Mesodermal cell (in vitro differentiated cells): ENCODE measurements at regions not wholly inside any gene's neighbourhood (a gene's known extent, or its start where the extent isn't known, plus 50 kb on each side); places are given as distances from the start of the nearest gene placed in this dataset.

Experiments used
- H3K27ac ChIP-seq: 2 replicates; pipeline ENCODE4 v1.7.0; 2013; ENCODE audit warnings: mild to moderate bottlenecking, low read depth, low read length, moderate library complexity; ENCODE audit not compliant: severe bottlenecking
- H3K36me3 ChIP-seq: 2 replicates; pipeline ENCODE4 v1.7.1; 2013; ENCODE audit warnings: mild to moderate bottlenecking, low read length, moderate library complexity; ENCODE audit not compliant: control insufficient read depth, insufficient read depth
- H3K4me1 ChIP-seq: one replicate; pipeline ENCODE4 v1.7.1; 2013; ENCODE audit warnings: mild to moderate bottlenecking, low read length; ENCODE audit not compliant: insufficient read depth, control insufficient read depth, poor library complexity, severe bottlenecking
- H3K4me3 ChIP-seq: 2 replicates; pipeline ENCODE4 v1.7.0; 2013; ENCODE audit warnings: low read length, control low read depth, mild to moderate bottlenecking; ENCODE audit not compliant: insufficient read depth, poor library complexity, severe bottlenecking; ENCODE audit errors: extremely low read depth
- H3K9me3 ChIP-seq: 2 replicates; pipeline ENCODE4 v1.7.1; 2013; ENCODE audit warnings: mild to moderate bottlenecking, low read length, moderate library complexity; ENCODE audit not compliant: control insufficient read depth
- WGBS, 2 experiments: methylation state at CpG; one replicate each; pipeline ENCODE4 v1.1.5; 2013; ENCODE audit warnings: missing lambda C conversion rate in 2 of 2; ENCODE audit not compliant: insufficient coverage in 2 of 2; 5-methylcytosine and 5-hydroxymethylcytosine counted together

- H3K4me3 ChIP-seq: no peak overlapping the region
Observed at GRCh38 chr2:161102770-161103450, 57.3 kb upstream of the TANK start.

GRCh38 chr2:161103451-161103831 lies 56.8 kb upstream of the TANK start:
- Histone ChIP-seq H3K9me3 (no peaks in the 10 kb centered on the region), H3K36me3 (no peaks in the 10 kb centered on the region), H3K4me3 (no peak overlapping the region), H3K4me1 (peaks cover 20% of the 10 kb centered on the region), H3K27ac (no peak overlapping the region)
- 88 to 100% methylated on average over 1 to 2 of the region's 4 CpGs for WGBS, 2 experiments

More at GRCh38 chr2:161102770-161103450, 57.3 kb upstream of the TANK start:
- H3K36me3 ChIP-seq: no peaks in the 10 kb centered on the region
- no peak overlapping the region for H3K27ac ChIP-seq
- H3K9me3 ChIP-seq: no peaks in the 10 kb centered on the region
- H3K4me1 ChIP-seq: peaks cover 20% of the 10 kb centered on the region

- Histone ChIP-seq H3K9me3 (no peaks in the 10 kb centered on the region), H3K4me1 (peaks cover 20% of the 10 kb centered on the region), H3K4me3 (no peak overlapping the region), H3K27ac (no peak overlapping the region), H3K36me3 (no peaks in the 10 kb centered on the region)
- WGBS, 2 experiments: 86 to 94% methylated on average over 2 to 3 of the region's 5 CpGs
Observed at GRCh38 chr2:161104054-161104553, 56.1 kb upstream of the TANK start.

GRCh38 chr2:161107265-161107664 lies 53.0 kb upstream of the TANK start:
- Histone ChIP-seq H3K36me3 (no peaks in the 10 kb centered on the region), H3K9me3 (no peaks in the 10 kb centered on the region), H3K4me1 (peaks cover 2% of the 10 kb centered on the region), H3K4me3 (no peak overlapping the region), H3K27ac (no peak overlapping the region)
- 100% methylated on average over 1 of the region's 1 CpG; no CpG with 5 or more reads in 1 of the 2 experiments for WGBS, 2 experiments
